Esophagus squamous epithelium (tissue), 4 donors: ENCODE measurements at regions not wholly inside any gene's neighbourhood (a gene's known extent, or its start where the extent isn't known, plus 50 kb on each side); places are given as distances from the start of the nearest gene placed in this dataset.

ENCODE experiments used
- POLR2A ChIP-seq, 4 donors: fragments of 450-650 bp; IDR thresholded peaks; one replicate each; pipeline ENCODE4 v1.6.1; 2017; ENCODE audit warnings: antibody characterized with exemption in 4 of 4, mild to moderate bottlenecking in 4 of 4, moderate library complexity in 3 of 4
- TF ChIP-seq, protein P1 (sequence below), 6 experiments: fragments of 450-650 bp in 4 of 6; fragments of 200-600 bp in 2 of 6; sonication (generic) in 2 of 6; IDR thresholded peaks; one replicate each; pipeline ENCODE4 v1.5.1; 2016 to 2019; ENCODE audit warnings: antibody characterized with exemption in 6 of 6, mild to moderate bottlenecking in 4 of 6, moderate library complexity in 4 of 6

DNA sequence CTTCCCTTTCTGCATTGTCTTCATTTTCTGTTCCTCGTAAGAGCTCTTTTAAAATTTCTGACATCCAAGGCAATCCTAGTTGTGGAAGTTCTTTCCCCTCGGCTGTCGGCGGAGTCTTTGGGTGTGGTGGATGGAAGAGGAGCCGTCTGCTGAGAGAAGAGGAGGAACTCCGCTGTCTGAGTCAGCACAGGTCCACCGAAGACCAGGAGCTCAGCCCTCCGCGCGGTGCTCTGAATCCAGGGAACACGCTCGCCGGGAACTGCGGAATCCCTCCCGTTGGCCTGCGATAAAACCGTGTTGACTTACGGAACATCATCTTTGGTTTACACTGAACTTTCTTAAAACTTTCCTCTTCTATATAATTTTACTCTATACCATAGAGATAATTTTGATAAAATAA is 100.7 kb upstream of the IRX4 start:
- TF ChIP-seq, protein P1, sequence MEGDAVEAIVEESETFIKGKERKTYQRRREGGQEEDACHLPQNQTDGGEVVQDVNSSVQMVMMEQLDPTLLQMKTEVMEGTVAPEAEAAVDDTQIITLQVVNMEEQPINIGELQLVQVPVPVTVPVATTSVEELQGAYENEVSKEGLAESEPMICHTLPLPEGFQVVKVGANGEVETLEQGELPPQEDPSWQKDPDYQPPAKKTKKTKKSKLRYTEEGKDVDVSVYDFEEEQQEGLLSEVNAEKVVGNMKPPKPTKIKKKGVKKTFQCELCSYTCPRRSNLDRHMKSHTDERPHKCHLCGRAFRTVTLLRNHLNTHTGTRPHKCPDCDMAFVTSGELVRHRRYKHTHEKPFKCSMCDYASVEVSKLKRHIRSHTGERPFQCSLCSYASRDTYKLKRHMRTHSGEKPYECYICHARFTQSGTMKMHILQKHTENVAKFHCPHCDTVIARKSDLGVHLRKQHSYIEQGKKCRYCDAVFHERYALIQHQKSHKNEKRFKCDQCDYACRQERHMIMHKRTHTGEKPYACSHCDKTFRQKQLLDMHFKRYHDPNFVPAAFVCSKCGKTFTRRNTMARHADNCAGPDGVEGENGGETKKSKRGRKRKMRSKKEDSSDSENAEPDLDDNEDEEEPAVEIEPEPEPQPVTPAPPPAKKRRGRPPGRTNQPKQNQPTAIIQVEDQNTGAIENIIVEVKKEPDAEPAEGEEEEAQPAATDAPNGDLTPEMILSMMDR (IDR thresholded peaks at IDR 0.05), result no peak
- TF ChIP-seq POLR2A (IDR thresholded peaks at IDR 0.05), result no peak
